Tibial nerve (tissue), 4 donors: ENCODE measurements at regions not wholly inside any gene's neighbourhood (a gene's known extent, or its start where the extent isn't known, plus 50 kb on each side); places are given as distances from the start of the nearest gene placed in this dataset.

ENCODE experiments used
- DNase-seq, 2 donors: peaks; one replicate each; pipeline ENCODE4 v3.0.0-alpha.2; 2019; ENCODE audit warnings: low spot score in 2 of 2
- H3K27ac ChIP-seq, 4 donors: fragments of 200-600 bp; sonication (generic) in 3 of 4; one replicate each; pipeline ENCODE4 v1.5.1; 2017 to 2019; ENCODE audit warnings: mild to moderate bottlenecking in 1 of 4
- H3K27me3 ChIP-seq, 2 donors: fragments of 200-600 bp; sonication (generic) in 1 of 2; one replicate each; pipeline versions ENCODE4 v1.5.1 to v1.6.0; 2017 to 2019
- H3K36me3 ChIP-seq, 3 donors: fragments of 200-600 bp; sonication (generic); one replicate each; pipeline ENCODE4 v1.5.1; 2018 to 2019
- H3K4me1 ChIP-seq, 4 donors: fragments of 200-600 bp; sonication (generic) in 3 of 4; one replicate each; pipeline ENCODE4 v1.5.1; 2017 to 2019
- H3K4me3 ChIP-seq, 4 donors: fragments of 200-600 bp; sonication (generic) in 3 of 4; one replicate each; pipeline ENCODE4 v1.5.1; 2017 to 2019; ENCODE audit warnings: mild to moderate bottlenecking in 1 of 4, moderate library complexity in 1 of 4
- H3K9me3 ChIP-seq, 4 donors: fragments of 200-600 bp; sonication (generic) in 3 of 4; one replicate each; pipeline ENCODE4 v1.5.1; 2017 to 2019
- CTCF ChIP-seq, 5 experiments: fragments of 200-600 bp in 3 of 5; fragments of 450-650 bp in 2 of 5; sonication (generic) in 3 of 5; IDR thresholded peaks; one replicate each; pipeline ENCODE4 v1.5.1; 2016 to 2019; ENCODE audit warnings: antibody characterized with exemption in 5 of 5, mild to moderate bottlenecking in 3 of 5, moderate library complexity in 2 of 5
- EP300 ChIP-seq, 2 donors: sonication (generic); formaldehyde crosslinking; IDR thresholded peaks; one replicate each; pipeline ENCODE4 v1.6.1; 2017; ENCODE audit warnings: antibody characterized with exemption in 2 of 2, mild to moderate bottlenecking in 1 of 2
- POLR2A ChIP-seq, 2 donors: fragments of 450-650 bp; IDR thresholded peaks; one replicate each; pipeline ENCODE4 v1.6.1; 2017; ENCODE audit warnings: antibody characterized with exemption in 2 of 2, mild to moderate bottlenecking in 2 of 2, moderate library complexity in 2 of 2
- WGBS, 2 donors: methylation state at CpG; one replicate each; pipeline ENCODE4 v1.1.5; 2018; 5-methylcytosine and 5-hydroxymethylcytosine counted together

- Histone ChIP-seq H3K36me3 (no peaks in the 10 kb centered on the region), H3K9me3 (no peaks in the 10 kb centered on the region), H3K27me3 (no peaks in the 10 kb centered on the region), H3K4me3 (no peak overlapping the region), H3K27ac (no peak overlapping the region), H3K4me1 (peaks cover 0 to 8% (median 0%) of the 10 kb centered on the region in 4 donors)
- 81 to 89% methylated on average over 22 to 28 of the region's 28 CpGs for WGBS, 2 donors
- no peak for DNase-seq
- TF ChIP-seq CTCF (IDR thresholded peaks at IDR 0.05), result no peak
- no peak for TF ChIP-seq POLR2A (IDR thresholded peaks at IDR 0.05)
- no peak for TF ChIP-seq EP300 (IDR thresholded peaks at IDR 0.05)
These were observed 512.2 kb downstream of the NPHP4 start for GRCh38 chr1:5479876-5480646.

GRCh38 chr1:5478961-5479360, 513.3 kb downstream of the NPHP4 start:
- no peak for DNase-seq
- no peak for TF ChIP-seq EP300 (IDR thresholded peaks at IDR 0.05)
- TF ChIP-seq POLR2A (IDR thresholded peaks at IDR 0.05), result no peak
- no peak for TF ChIP-seq CTCF (IDR thresholded peaks at IDR 0.05)
- Histone ChIP-seq H3K27me3 (no peaks in the 10 kb centered on the region), H3K9me3 (no peaks in the 10 kb centered on the region), H3K36me3 (no peaks in the 10 kb centered on the region), H3K4me1 (peaks cover 0 to 8% (median 0%) of the 10 kb centered on the region in 4 donors), H3K4me3 (no peak overlapping the region), H3K27ac (no peak overlapping the region)
- 62 to 71% methylated on average over 9 of the region's 9 CpGs for WGBS, 2 donors

- H3K27me3 ChIP-seq, result no peaks in the 10 kb centered on the region
- WGBS, 2 donors, result 65 to 73% methylated on average over 6 of the region's 6 CpGs
- no peak for DNase-seq
- no peak overlapping the region for H3K27ac ChIP-seq
- H3K4me1 ChIP-seq, result peaks cover 0 to 8% (median 0%) of the 10 kb centered on the region in 4 donors
- no peak overlapping the region for H3K4me3 ChIP-seq
- no peaks in the 10 kb centered on the region for H3K9me3 ChIP-seq
- no peaks in the 10 kb centered on the region for H3K36me3 ChIP-seq
- no peak for TF ChIP-seq POLR2A (IDR thresholded peaks at IDR 0.05)
These were observed 514.0 kb downstream of the NPHP4 start for GRCh38 chr1:5478156-5478695.

- 29 to 44% methylated on average over 11 of the region's 11 CpGs for WGBS, 2 donors
- Histone ChIP-seq H3K9me3 (no peaks in the 10 kb centered on the region), H3K27ac (no peak overlapping the region), H3K36me3 (no peaks in the 10 kb centered on the region), H3K27me3 (no peaks in the 10 kb centered on the region), H3K4me1 (peaks cover 0 to 8% (median 0%) of the 10 kb centered on the region in 4 donors), H3K4me3 (no peak overlapping the region)
- TF ChIP-seq CTCF (IDR thresholded peaks at IDR 0.05), result no peak
- TF ChIP-seq EP300 (IDR thresholded peaks at IDR 0.05), result no peak
- TF ChIP-seq POLR2A (IDR thresholded peaks at IDR 0.05), result no peak
- DNase-seq, result no peak
These were observed 514.5 kb downstream of the NPHP4 start for GRCh38 chr1:5477716-5478115.

- H3K27me3 ChIP-seq, result no peaks in the 10 kb centered on the region
- no peaks in the 10 kb centered on the region for H3K9me3 ChIP-seq
- TF ChIP-seq CTCF (IDR thresholded peaks at IDR 0.05) (no peak), POLR2A (IDR thresholded peaks at IDR 0.05) (no peak), EP300 (IDR thresholded peaks at IDR 0.05) (no peak)
- H3K4me1 ChIP-seq, result peaks cover 0 to 8% (median 0%) of the 10 kb centered on the region in 4 donors
- 70 to 74% methylated on average over 5 of the region's 5 CpGs for WGBS, 2 donors
- DNase-seq, result no peak
- H3K36me3 ChIP-seq, result no peaks in the 10 kb centered on the region
- H3K4me3 ChIP-seq, result no peak overlapping the region
- H3K27ac ChIP-seq, result no peak overlapping the region
These were observed 516.7 kb downstream of the NPHP4 start for GRCh38 chr1:5475572-5475971.
